NCI-H226 (cell line): ENCODE measurements at regions not wholly inside any gene's neighbourhood (a gene's known extent, or its start where the extent isn't known, plus 50 kb on each side); places are given as distances from the start of the nearest gene placed in this dataset.
A peak's percentile ranks its signal among the peaks of the same experiment; 100 is the strongest.
"Not testable (repeated sequence)": the region's sequence is repeated elsewhere in the genome, so short reads cannot be mapped to it uniquely, and the experiment has no call there.

ENCODE experiments used
- DNase-seq: peaks from one replicate; pipeline ENCODE4 v3.0.0-alpha.2; 2015

- no peak for DNase-seq
Measured at GRCh38 chr12:11980115-11980514, 90.6 kb upstream of the BCL2L14 start.

GRCh38 chr12:11981121-11981733 lies 89.5 kb upstream of the BCL2L14 start:
- no peak for DNase-seq

- DNase-seq, result no peak
Measured at GRCh38 chr12:11984417-11984816, 86.3 kb upstream of the BCL2L14 start.

- no peak for DNase-seq
Measured at GRCh38 chr12:11986165-11986564, 84.6 kb upstream of the BCL2L14 start.

- DNase-seq, result no peak
Measured at GRCh38 chr12:11987901-11988300, 82.8 kb upstream of the BCL2L14 start.

- DNase-seq, result no peak
Measured at GRCh38 chr12:11991604-11992003, 79.1 kb upstream of the BCL2L14 start.

- no peak for DNase-seq
Measured at GRCh38 chr12:11992515-11992914, 78.2 kb upstream of the BCL2L14 start.

GRCh38 chr12:11998307-11998943 lies 72.3 kb upstream of the BCL2L14 start:
- peak; percentile 65 for DNase-seq

- DNase-seq, result no peak
Measured at GRCh38 chr12:11998944-11999315, 71.8 kb upstream of the BCL2L14 start.

GRCh38 chr12:12003609-12004008 lies 67.1 kb upstream of the BCL2L14 start:
- no peak for DNase-seq

GRCh38 chr12:12004524-12004923 lies 66.2 kb upstream of the BCL2L14 start:
- DNase-seq, result no peak

- peak; percentile 54 for DNase-seq
Measured at GRCh38 chr12:12007001-12007712, 63.6 kb upstream of the BCL2L14 start.

- DNase-seq, result no peak
Measured at GRCh38 chr12:12007713-12008231, 63.0 kb upstream of the BCL2L14 start.

GRCh38 chr12:12008232-12008850 lies 62.4 kb upstream of the BCL2L14 start:
- no peak for DNase-seq

- peak; percentile 84 for DNase-seq
Measured at GRCh38 chr12:12008931-12009611, 61.7 kb upstream of the BCL2L14 start.

GRCh38 chr12:12009749-12010276 lies 60.9 kb upstream of the BCL2L14 start:
- DNase-seq, result not testable (repeated sequence)

GRCh38 chr12:12010277-12011039 lies 60.3 kb upstream of the BCL2L14 start:
- DNase-seq, result peak; percentile 54

- DNase-seq, result no peak
Measured at GRCh38 chr12:12011880-12012260, 58.9 kb upstream of the BCL2L14 start.

- no peak for DNase-seq
Measured at GRCh38 chr12:12015073-12015685, 55.6 kb upstream of the BCL2L14 start.

GRCh38 chr12:12016284-12017100 lies 54.2 kb upstream of the BCL2L14 start:
- DNase-seq, result no peak
